ENCODE measurements at regions not wholly inside any gene's neighbourhood (a gene's known extent, or its start where the extent isn't known, plus 50 kb on each side); places are given as distances from the start of the nearest gene placed in this dataset.

GRCh38 chr3:193754719-193755118, 161.7 kb downstream of the OPA1 start:
- Histone ChIP-seq H3K23ac (ENCODE audit: insufficient read length) (no peak overlapping the region), H3K4ac (replicated peaks; ENCODE audit: insufficient read length, low read depth, low read length) (no peak overlapping the region), H4K91ac (replicated peaks; ENCODE audit: insufficient read length, low read length) (no peak overlapping the region), H4K8ac (ENCODE audit: extremely low read depth, insufficient read depth, low read length) (no peak overlapping the region), H3K79me1 (ENCODE audit: low read depth, low read length) (no peaks in the 10 kb centered on the region), H2BK120ac (replicated peaks; ENCODE audit: low read depth, low read length) (no peak overlapping the region), H3K14ac (ENCODE audit: insufficient read length) (no peak overlapping the region), H3K36me3 (ENCODE audit: control insufficient read depth in 2 of 4, insufficient read depth in 4 of 4, low read length in 3 of 4) (no peaks in the 10 kb centered on the region), H3K4me1 (replicated peaks in 1 of 4; ENCODE audit: control insufficient read depth in 3 of 4, insufficient read depth in 4 of 4, low read length in 3 of 4) (no peaks in the 10 kb centered on the region), H3K4me2 (ENCODE audit: insufficient read depth in 1 of 2, low read depth in 2 of 2, low read length in 2 of 2) (no peak overlapping the region), H3K23me2 (ENCODE audit: low read depth, low read length) (no peaks in the 10 kb centered on the region), H3K56ac (replicated peaks; ENCODE audit: insufficient read length, low read depth, low read length) (no peak overlapping the region), H3K79me2 (ENCODE audit: control insufficient read depth in 1 of 2, insufficient read depth in 2 of 2, low read length in 2 of 2) (no peaks in the 10 kb centered on the region), H2AK5ac (ENCODE audit: low read depth, low read length) (no peak overlapping the region), H3K27me3 (replicated peaks in 1 of 4; ENCODE audit: control insufficient read depth in 3 of 4, extremely low read depth in 1 of 4, insufficient read depth in 3 of 4, low read length in 3 of 4) (no peaks in the 10 kb centered on the region), H2BK15ac (ENCODE audit: low read length) (no peak overlapping the region), H3K9me3 (ENCODE audit: insufficient read depth in 2 of 2, low read depth in 1 of 2, low read length in 1 of 2) (peaks cover 18 to 19% of the 10 kb centered on the region in 2 experiments), H3K9ac (replicated peaks in 1 of 4; ENCODE audit: extremely low read depth in 1 of 4, low read depth in 3 of 4, low read length in 3 of 4) (no peak overlapping the region), H3K18ac (ENCODE audit: extremely low read depth, low read length) (no peak overlapping the region), H2BK20ac (ENCODE audit: low read length) (no peak overlapping the region), H2AFZ (ENCODE audit: low read length) (no peak overlapping the region), H3K27ac (ENCODE audit: low read depth, low read length) (no peak overlapping the region), H4K20me1 (replicated peaks in 1 of 2; ENCODE audit: control insufficient read depth in 1 of 2, insufficient read depth in 2 of 2, low read length in 2 of 2) (no peaks in the 10 kb centered on the region), H2BK12ac (ENCODE audit: low read depth, low read length) (no peak overlapping the region), H3K4me3 (ENCODE audit: extremely low read depth in 1 of 4, insufficient read depth in 2 of 4, low read depth in 3 of 4, low read length in 4 of 4) (no peak overlapping the region), H2BK5ac (ENCODE audit: low read depth, low read length) (no peak overlapping the region), H4K5ac (ENCODE audit: insufficient read length, low read depth, low read length) (no peak overlapping the region)
- CTCF ChIA-PET (ENCODE audit: partially characterized antibody) = interaction anchor here (0.5 kb wide), 1 partner anchor 584 kb away, joined by 3 read pairs; no protein-coding TSS in a partner anchor
- POLR2A ChIA-PET (ENCODE audit: partially characterized antibody) = no interaction called here
- FAIRE-seq (no peak), DNase-seq (ENCODE audit: low read depth in 1 of 2, low spot score in 2 of 2) (no peak)
- TF ChIP-seq FOSL1 (IDR thresholded peaks at IDR 0.05; ENCODE audit: insufficient read depth, low read depth, low read length) (no peak), TCF12 (IDR thresholded peaks at IDR 0.05; ENCODE audit: low read depth, low read length) (no peak), PHF8 (conservative IDR thresholded peaks at IDR 0.05; ENCODE audit: low read depth, low read length) (no peak), KDM5A (IDR thresholded peaks at IDR 0.05; ENCODE audit: low read length) (no peak), EP300 (IDR thresholded peaks at IDR 0.05; ENCODE audit: borderline replicate concordance in 1 of 2, low read depth in 2 of 2, low read length in 2 of 2) (no peak), CHD1 (IDR thresholded peaks at IDR 0.05; ENCODE audit: low read depth, low read length) (no peak), ASH2L (IDR thresholded peaks at IDR 0.05; ENCODE audit: low read length) (no peak), SIRT6 (IDR thresholded peaks at IDR 0.05; ENCODE audit: low read length) (no peak), BACH1 (IDR thresholded peaks at IDR 0.05; ENCODE audit: low read length) (no peak), TAF7 (optimal IDR thresholded peaks at IDR 0.05; ENCODE audit: borderline replicate concordance, low read depth, low read length) (no peak), HDAC2 (IDR thresholded peaks at IDR 0.05; ENCODE audit: borderline replicate concordance in 1 of 2, low read depth in 2 of 2, low read length in 2 of 2) (no peak), GABPA (IDR thresholded peaks at IDR 0.05; ENCODE audit: borderline replicate concordance, insufficient read depth, low read length) (no peak), POLR2A (IDR thresholded peaks at IDR 0.05; ENCODE audit: control extremely low read depth in 1 of 2, low read depth in 2 of 2, low read length in 2 of 2) (no peak), CREB1 (IDR thresholded peaks at IDR 0.05) (no peak), POLR2AphosphoS5 (IDR thresholded peaks at IDR 0.05; ENCODE audit: low read depth, low read length) (no peak), MAFK (IDR thresholded peaks at IDR 0.05; ENCODE audit: low read depth, low read length) (no peak)
- TF ChIP-seq, protein P1, sequence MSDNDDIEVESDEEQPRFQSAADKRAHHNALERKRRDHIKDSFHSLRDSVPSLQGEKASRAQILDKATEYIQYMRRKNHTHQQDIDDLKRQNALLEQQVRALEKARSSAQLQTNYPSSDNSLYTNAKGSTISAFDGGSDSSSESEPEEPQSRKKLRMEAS (IDR thresholded peaks at IDR 0.05) = no peak

All from H1 (cell line).